ENCODE measurements at regions not wholly inside any gene's neighbourhood (a gene's known extent, or its start where the extent isn't known, plus 50 kb on each side); places are given as distances from the start of the nearest gene placed in this dataset.

- DNase-seq: no peak
- Histone ChIP-seq H3K4me1 (ENCODE audit: insufficient read depth) (no peaks in the 10 kb centered on the region), H3K79me2 (ENCODE audit: insufficient read depth) (no peaks in the 10 kb centered on the region), H3F3A (ENCODE audit: insufficient read depth) (no peaks in the 10 kb centered on the region), H3K9me3 (ENCODE audit: low read depth) (no peaks in the 10 kb centered on the region), H3K9ac (no peak overlapping the region), H3K27me3 (replicated peaks; ENCODE audit: insufficient read depth) (no peaks in the 10 kb centered on the region), H3K27ac (no peak overlapping the region), H3K9me2 (ENCODE audit: insufficient read depth) (no peaks in the 10 kb centered on the region), H3K4me2 (ENCODE audit: unreplicated experiment) (no peak overlapping the region), H3K4me3 (no peak overlapping the region), H3K36me3 (ENCODE audit: low read depth) (no peaks in the 10 kb centered on the region), H2AFZ (no peak overlapping the region), H4K20me1 (ENCODE audit: insufficient read depth) (no peaks in the 10 kb centered on the region)
- no peak for TF ChIP-seq EZH2 (IDR thresholded peaks at IDR 0.05; ENCODE audit: insufficient read depth, poor library complexity, severe bottlenecking)
- no peak for TF ChIP-seq EZH2phosphoT487 (IDR thresholded peaks at IDR 0.05; ENCODE audit: insufficient read depth, low read depth)
- in situ Hi-C loops (cut with MboI): no loop called here
- 17 to 26% methylated on average over 2 of the region's 2 CpGs for WGBS, 2 experiments (ENCODE audit: low coverage in 1 of 2, low lambda C conversion rate in 2 of 2, missing lambda C conversion rate in 2 of 2)
Observed at GRCh38 chr1:189431447-189431846, 1046.2 kb downstream of the BRINP3 start.

DNA sequence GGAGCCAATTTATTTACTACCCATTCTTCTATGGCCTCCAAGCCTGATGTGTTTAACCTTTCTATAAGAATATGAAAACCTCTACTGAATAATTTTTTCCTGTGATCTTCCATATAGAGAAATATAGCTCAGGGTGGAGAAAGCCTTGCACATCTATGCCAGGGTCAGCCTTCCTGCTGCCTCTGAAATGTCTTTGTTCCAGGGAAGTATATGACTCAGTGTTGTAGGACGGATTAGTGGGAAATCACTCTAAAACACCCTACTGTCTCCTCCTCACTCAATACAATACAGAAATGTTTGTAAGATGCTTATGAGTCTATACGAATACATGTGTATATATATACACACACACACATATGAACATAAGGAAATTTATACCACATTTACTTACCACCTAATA is 1044.9 kb downstream of the BRINP3 start:
- in situ Hi-C loops (cut with MboI): no loop called here
- Histone ChIP-seq H3K9me3 (ENCODE audit: low read depth) (no peaks in the 10 kb centered on the region), H3K9me2 (ENCODE audit: insufficient read depth) (no peaks in the 10 kb centered on the region), H3K27ac (no peak overlapping the region), H3K9ac (no peak overlapping the region), H3F3A (ENCODE audit: insufficient read depth) (no peaks in the 10 kb centered on the region), H3K36me3 (ENCODE audit: low read depth) (no peaks in the 10 kb centered on the region), H4K20me1 (ENCODE audit: insufficient read depth) (no peaks in the 10 kb centered on the region), H3K4me1 (ENCODE audit: insufficient read depth) (no peaks in the 10 kb centered on the region), H3K4me3 (no peak overlapping the region), H3K4me2 (ENCODE audit: unreplicated experiment) (no peak overlapping the region), H3K27me3 (replicated peaks; ENCODE audit: insufficient read depth) (no peaks in the 10 kb centered on the region), H2AFZ (no peak overlapping the region), H3K79me2 (ENCODE audit: insufficient read depth) (no peaks in the 10 kb centered on the region)
- WGBS, 2 experiments (ENCODE audit: low coverage in 1 of 2, low lambda C conversion rate in 2 of 2, missing lambda C conversion rate in 2 of 2): 12 to 29% methylated on average over 2 of the region's 2 CpGs
- TF ChIP-seq EZH2 (IDR thresholded peaks at IDR 0.05; ENCODE audit: insufficient read depth, poor library complexity, severe bottlenecking) (no peak), EZH2phosphoT487 (IDR thresholded peaks at IDR 0.05; ENCODE audit: insufficient read depth, low read depth) (no peak)
- no peak for DNase-seq

GRCh38 chr1:189434461-189434860 is 1043.2 kb downstream of the BRINP3 start:
- Histone ChIP-seq H3K36me3 (ENCODE audit: low read depth) (no peaks in the 10 kb centered on the region), H3K27me3 (replicated peaks; ENCODE audit: insufficient read depth) (no peaks in the 10 kb centered on the region), H3K9ac (no peak overlapping the region), H3F3A (ENCODE audit: insufficient read depth) (no peaks in the 10 kb centered on the region), H3K4me1 (ENCODE audit: insufficient read depth) (no peaks in the 10 kb centered on the region), H4K20me1 (ENCODE audit: insufficient read depth) (no peaks in the 10 kb centered on the region), H3K9me3 (ENCODE audit: low read depth) (no peaks in the 10 kb centered on the region), H3K79me2 (ENCODE audit: insufficient read depth) (no peaks in the 10 kb centered on the region), H3K4me2 (ENCODE audit: unreplicated experiment) (no peak overlapping the region), H3K9me2 (ENCODE audit: insufficient read depth) (no peaks in the 10 kb centered on the region), H3K4me3 (no peak overlapping the region), H3K27ac (no peak overlapping the region), H2AFZ (no peak overlapping the region)
- WGBS, 2 experiments (ENCODE audit: low coverage in 1 of 2, low lambda C conversion rate in 2 of 2, missing lambda C conversion rate in 2 of 2): 8 to 18% methylated on average over 1 of the region's 1 CpG
- in situ Hi-C loops (cut with MboI): no loop called here
- TF ChIP-seq EZH2phosphoT487 (IDR thresholded peaks at IDR 0.05; ENCODE audit: insufficient read depth, low read depth): no peak
- no peak for TF ChIP-seq EZH2 (IDR thresholded peaks at IDR 0.05; ENCODE audit: insufficient read depth, poor library complexity, severe bottlenecking)
- DNase-seq: no peak

GRCh38 chr1:189435398-189435797 is 1042.3 kb downstream of the BRINP3 start:
- no peak overlapping the region for H3K4me3 ChIP-seq
- no peaks in the 10 kb centered on the region for H3K27me3 ChIP-seq (replicated peaks; ENCODE audit: insufficient read depth)
- DNase-seq: no peak
- H3K36me3 ChIP-seq (ENCODE audit: low read depth): no peaks in the 10 kb centered on the region
- no peaks in the 10 kb centered on the region for H3K79me2 ChIP-seq (ENCODE audit: insufficient read depth)
- no peaks in the 10 kb centered on the region for H3F3A ChIP-seq (ENCODE audit: insufficient read depth)
- H3K4me2 ChIP-seq (ENCODE audit: unreplicated experiment): no peak overlapping the region
- in situ Hi-C loops (cut with MboI): no loop called here
- no peaks in the 10 kb centered on the region for H4K20me1 ChIP-seq (ENCODE audit: insufficient read depth)
- no peaks in the 10 kb centered on the region for H3K4me1 ChIP-seq (ENCODE audit: insufficient read depth)
- H3K9me2 ChIP-seq (ENCODE audit: insufficient read depth): no peaks in the 10 kb centered on the region
- no peak overlapping the region for H2AFZ ChIP-seq
- no peak for TF ChIP-seq EZH2 (IDR thresholded peaks at IDR 0.05; ENCODE audit: insufficient read depth, poor library complexity, severe bottlenecking)
- TF ChIP-seq EZH2phosphoT487 (IDR thresholded peaks at IDR 0.05; ENCODE audit: insufficient read depth, low read depth): no peak
- H3K9ac ChIP-seq: no peak overlapping the region
- H3K27ac ChIP-seq: no peak overlapping the region
- H3K9me3 ChIP-seq (ENCODE audit: low read depth): no peaks in the 10 kb centered on the region

GRCh38 chr1:189438808-189439207 is 1038.9 kb downstream of the BRINP3 start:
- 18 to 26% methylated on average over 3 of the region's 3 CpGs for WGBS, 2 experiments (ENCODE audit: low coverage in 1 of 2, low lambda C conversion rate in 2 of 2, missing lambda C conversion rate in 2 of 2)

More at GRCh38 chr1:189438808-189439207, 1038.9 kb downstream of the BRINP3 start:
- H2AFZ ChIP-seq: no peak overlapping the region
- H3K27ac ChIP-seq: no peak overlapping the region
- no peaks in the 10 kb centered on the region for H3K79me2 ChIP-seq (ENCODE audit: insufficient read depth)
- H3K36me3 ChIP-seq (ENCODE audit: low read depth): no peaks in the 10 kb centered on the region
- no peaks in the 10 kb centered on the region for H3K27me3 ChIP-seq (replicated peaks; ENCODE audit: insufficient read depth)
- no peak overlapping the region for H3K4me2 ChIP-seq (ENCODE audit: unreplicated experiment)
- H3K9me2 ChIP-seq (ENCODE audit: insufficient read depth): no peaks in the 10 kb centered on the region
- no peak overlapping the region for H3K9ac ChIP-seq
- no peak overlapping the region for H3K4me3 ChIP-seq
- no peak for DNase-seq
- no peak for TF ChIP-seq EZH2 (IDR thresholded peaks at IDR 0.05; ENCODE audit: insufficient read depth, poor library complexity, severe bottlenecking)
- no peak for TF ChIP-seq EZH2phosphoT487 (IDR thresholded peaks at IDR 0.05; ENCODE audit: insufficient read depth, low read depth)
- H4K20me1 ChIP-seq (ENCODE audit: insufficient read depth): no peaks in the 10 kb centered on the region
- in situ Hi-C loops (cut with MboI): no loop called here
- no peaks in the 10 kb centered on the region for H3F3A ChIP-seq (ENCODE audit: insufficient read depth)
- no peaks in the 10 kb centered on the region for H3K9me3 ChIP-seq (ENCODE audit: low read depth)
- no peaks in the 10 kb centered on the region for H3K4me1 ChIP-seq (ENCODE audit: insufficient read depth)
